Cardiac muscle cell (in vitro differentiated cells and primary cell): ENCODE measurements at regions not wholly inside any gene's neighbourhood (a gene's known extent, or its start where the extent isn't known, plus 50 kb on each side); places are given as distances from the start of the nearest gene placed in this dataset.

Source experiments
- DNase-seq, 2 donors: peaks; one replicate each; pipeline versions ENCODE4 v3.0.0 to v3.0.0-alpha.2; 2010 to 2017; ENCODE audit warnings: low read depth in 1 of 2, low spot score in 1 of 2
- H3K27ac ChIP-seq: fragments of 200-600 bp; sonication (generic); 2 replicates; pipeline ENCODE4 v1.5.1; 2016
- H3K27me3 ChIP-seq: fragments of 200-600 bp; sonication (generic); 2 replicates; pipeline ENCODE4 v1.6.0; 2016; ENCODE audit warnings: control low read depth
- H3K36me3 ChIP-seq: fragments of 200-600 bp; sonication (generic); 2 replicates; pipeline ENCODE4 v1.5.1; 2016; ENCODE audit warnings: control low read depth
- H3K4me1 ChIP-seq: fragments of 200-600 bp; sonication (generic); 2 replicates; pipeline ENCODE4 v1.8.1; 2017; ENCODE audit warnings: low read depth, mild to moderate bottlenecking, mixed run types
- H3K4me3 ChIP-seq: fragments of 200-600 bp; sonication (generic); 2 replicates; pipeline ENCODE4 v1.5.1; 2016; ENCODE audit warnings: mild to moderate bottlenecking
- H3K9me3 ChIP-seq: fragments of 200-600 bp; sonication (generic); 2 replicates; pipeline ENCODE4 v1.5.1; 2017; ENCODE audit warnings: low read depth, mild to moderate bottlenecking, control low read depth
- CTCF ChIP-seq: IDR thresholded peaks from 2 replicates; pipeline ENCODE4 v1.5.1; 2012; ENCODE audit warnings: low read depth, mild to moderate bottlenecking, low read length

GRCh38 chr12:91240386-91241095 is 57.9 kb upstream of the DCN start:
- no peak for DNase-seq
- H3K36me3 ChIP-seq: no peaks in the 10 kb centered on the region
- no peak overlapping the region for H3K4me3 ChIP-seq
- no peaks in the 10 kb centered on the region for H3K27me3 ChIP-seq
- H3K27ac ChIP-seq: no peak overlapping the region
- TF ChIP-seq CTCF: no peak
- H3K9me3 ChIP-seq: no peaks in the 10 kb centered on the region
- H3K4me1 ChIP-seq: no peaks in the 10 kb centered on the region

- H3K27ac ChIP-seq: no peak overlapping the region
- no peak overlapping the region for H3K4me3 ChIP-seq
- TF ChIP-seq CTCF: no peak
- no peaks in the 10 kb centered on the region for H3K4me1 ChIP-seq
- H3K27me3 ChIP-seq: no peaks in the 10 kb centered on the region
- H3K36me3 ChIP-seq: no peaks in the 10 kb centered on the region
- no peaks in the 10 kb centered on the region for H3K9me3 ChIP-seq
- no peak for DNase-seq
These were observed 56.9 kb upstream of the DCN start for GRCh38 chr12:91239481-91239880.
